ENCODE measurements at regions not wholly inside any gene's neighbourhood (a gene's known extent, or its start where the extent isn't known, plus 50 kb on each side); places are given as distances from the start of the nearest gene placed in this dataset.

DNA sequence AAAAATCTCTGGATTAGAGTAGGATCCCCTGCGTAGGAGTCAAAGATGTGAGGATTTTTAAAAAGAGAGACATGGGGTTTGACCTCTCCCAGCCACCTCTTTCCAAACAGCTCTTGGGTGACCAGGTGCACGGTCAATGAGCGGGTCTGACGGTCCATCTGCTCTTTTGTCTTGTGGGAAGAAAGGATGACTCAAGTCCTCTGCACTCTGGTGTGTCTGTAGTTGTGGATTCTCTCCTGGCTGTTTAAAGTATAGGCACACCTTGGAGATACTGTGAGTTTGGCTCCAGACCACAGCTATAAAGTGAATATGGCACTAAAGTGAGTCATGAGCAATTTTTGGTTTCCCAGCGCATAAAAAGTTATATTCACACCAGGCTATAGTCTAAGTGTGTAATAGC is 209.8 kb downstream of the BMP7 start:
- BruUV-seq (replicated peaks) = no TSS peak
- no peak overlapping the region for H3K4me2 ChIP-seq (ENCODE audit: low read length)
- H3K9me3 ChIP-seq (ENCODE audit: low read length) = no peaks in the 10 kb centered on the region
- no peaks in the 10 kb centered on the region for H3K9me2 ChIP-seq (ENCODE audit: insufficient read depth, low read length)
- no peak overlapping the region for H3K4me3 ChIP-seq (ENCODE audit: low read depth, low read length, poor library complexity, severe bottlenecking)
- CTCF ChIA-PET (ENCODE audit: unreplicated experiment) = no interaction called here
- no peaks in the 10 kb centered on the region for H3K36me3 ChIP-seq (ENCODE audit: insufficient read depth, low read length)
- DNase-seq (ENCODE audit: low spot score) = no peak
- H2AFZ ChIP-seq (ENCODE audit: low read length) = no peak overlapping the region
- TF ChIP-seq, protein P1, sequence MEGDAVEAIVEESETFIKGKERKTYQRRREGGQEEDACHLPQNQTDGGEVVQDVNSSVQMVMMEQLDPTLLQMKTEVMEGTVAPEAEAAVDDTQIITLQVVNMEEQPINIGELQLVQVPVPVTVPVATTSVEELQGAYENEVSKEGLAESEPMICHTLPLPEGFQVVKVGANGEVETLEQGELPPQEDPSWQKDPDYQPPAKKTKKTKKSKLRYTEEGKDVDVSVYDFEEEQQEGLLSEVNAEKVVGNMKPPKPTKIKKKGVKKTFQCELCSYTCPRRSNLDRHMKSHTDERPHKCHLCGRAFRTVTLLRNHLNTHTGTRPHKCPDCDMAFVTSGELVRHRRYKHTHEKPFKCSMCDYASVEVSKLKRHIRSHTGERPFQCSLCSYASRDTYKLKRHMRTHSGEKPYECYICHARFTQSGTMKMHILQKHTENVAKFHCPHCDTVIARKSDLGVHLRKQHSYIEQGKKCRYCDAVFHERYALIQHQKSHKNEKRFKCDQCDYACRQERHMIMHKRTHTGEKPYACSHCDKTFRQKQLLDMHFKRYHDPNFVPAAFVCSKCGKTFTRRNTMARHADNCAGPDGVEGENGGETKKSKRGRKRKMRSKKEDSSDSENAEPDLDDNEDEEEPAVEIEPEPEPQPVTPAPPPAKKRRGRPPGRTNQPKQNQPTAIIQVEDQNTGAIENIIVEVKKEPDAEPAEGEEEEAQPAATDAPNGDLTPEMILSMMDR (conservative IDR thresholded peaks at IDR 0.05; ENCODE audit: low read length) = no peak
- no peak for TF ChIP-seq EZH2phosphoT487 (IDR thresholded peaks at IDR 0.05; ENCODE audit: borderline replicate concordance, low read depth, low read length)
- no peaks in the 10 kb centered on the region for H4K20me1 ChIP-seq (ENCODE audit: insufficient read depth, low read length)
- POLR2A ChIA-PET = no interaction called here
- H3K4me1 ChIP-seq (ENCODE audit: insufficient read depth, low read length, poor library complexity, severe bottlenecking) = peaks cover 9% of the 10 kb centered on the region
- intact Hi-C loops (cut with micrococcal nuclease; ENCODE audit: unreplicated experiment) = no loop called here
- H3K79me2 ChIP-seq (ENCODE audit: insufficient read depth, low read depth, low read length) = no peaks in the 10 kb centered on the region
- no peak overlapping the region for H3K27ac ChIP-seq (ENCODE audit: low read depth, low read length, poor library complexity, severe bottlenecking)

DNA sequence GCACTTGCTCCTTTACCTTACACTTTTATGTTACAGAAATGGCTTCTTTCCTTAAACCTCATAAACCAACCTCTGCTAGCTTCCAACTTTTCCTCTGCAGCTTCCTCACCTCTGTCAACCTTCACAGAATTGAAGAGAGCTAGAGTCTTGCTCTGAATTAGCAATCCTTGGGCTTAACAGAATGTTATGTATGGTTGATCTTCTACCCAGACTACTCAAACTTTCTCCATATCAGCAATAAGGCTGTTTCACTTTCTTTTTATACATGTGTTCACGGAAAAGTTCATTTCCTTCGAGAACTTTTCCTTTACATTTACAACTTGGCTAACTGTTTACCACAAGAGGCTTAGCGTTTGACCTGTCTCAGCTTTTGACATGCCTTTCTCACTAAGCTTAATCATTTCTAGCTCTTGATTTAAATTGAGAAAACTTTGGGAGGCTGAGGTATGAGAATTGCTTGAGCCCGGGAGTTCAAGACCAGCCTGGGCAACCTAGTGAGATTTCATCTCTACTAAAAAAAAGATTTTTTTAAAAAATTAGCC is 207.3 kb downstream of the BMP7 start:
- ChIA-PET POLR2A (interaction anchor here (0.5 to 0.7 kb wide), 2 partner anchors 276 to 1211 kb away, joined by 3 to 4 read pairs; no protein-coding TSS in a partner anchor), CTCF (ENCODE audit: unreplicated experiment) (no interaction called here)
- peaks cover 9% of the 10 kb centered on the region for H3K4me1 ChIP-seq (ENCODE audit: insufficient read depth, low read length, poor library complexity, severe bottlenecking)
- H2AFZ ChIP-seq (ENCODE audit: low read length) = no peak overlapping the region
- intact Hi-C loops (cut with micrococcal nuclease; ENCODE audit: unreplicated experiment) = no loop called here
- BruUV-seq (replicated peaks) = no TSS peak
- no peaks in the 10 kb centered on the region for H3K9me2 ChIP-seq (ENCODE audit: insufficient read depth, low read length)
- H3K36me3 ChIP-seq (ENCODE audit: insufficient read depth, low read length) = no peaks in the 10 kb centered on the region
- no peak overlapping the region for H3K4me3 ChIP-seq (ENCODE audit: low read depth, low read length, poor library complexity, severe bottlenecking)
- no peak for TF ChIP-seq EZH2phosphoT487 (IDR thresholded peaks at IDR 0.05; ENCODE audit: borderline replicate concordance, low read depth, low read length)
- TF ChIP-seq, protein P1 (conservative IDR thresholded peaks at IDR 0.05; ENCODE audit: low read length) = no peak
- H3K4me2 ChIP-seq (ENCODE audit: low read length) = no peak overlapping the region
- no peak overlapping the region for H3K27ac ChIP-seq (ENCODE audit: low read depth, low read length, poor library complexity, severe bottlenecking)
- no peak for DNase-seq (ENCODE audit: low spot score)
- H3K9me3 ChIP-seq (ENCODE audit: low read length) = no peaks in the 10 kb centered on the region
- no peaks in the 10 kb centered on the region for H4K20me1 ChIP-seq (ENCODE audit: insufficient read depth, low read length)
- no peaks in the 10 kb centered on the region for H3K79me2 ChIP-seq (ENCODE audit: insufficient read depth, low read depth, low read length)

DNA sequence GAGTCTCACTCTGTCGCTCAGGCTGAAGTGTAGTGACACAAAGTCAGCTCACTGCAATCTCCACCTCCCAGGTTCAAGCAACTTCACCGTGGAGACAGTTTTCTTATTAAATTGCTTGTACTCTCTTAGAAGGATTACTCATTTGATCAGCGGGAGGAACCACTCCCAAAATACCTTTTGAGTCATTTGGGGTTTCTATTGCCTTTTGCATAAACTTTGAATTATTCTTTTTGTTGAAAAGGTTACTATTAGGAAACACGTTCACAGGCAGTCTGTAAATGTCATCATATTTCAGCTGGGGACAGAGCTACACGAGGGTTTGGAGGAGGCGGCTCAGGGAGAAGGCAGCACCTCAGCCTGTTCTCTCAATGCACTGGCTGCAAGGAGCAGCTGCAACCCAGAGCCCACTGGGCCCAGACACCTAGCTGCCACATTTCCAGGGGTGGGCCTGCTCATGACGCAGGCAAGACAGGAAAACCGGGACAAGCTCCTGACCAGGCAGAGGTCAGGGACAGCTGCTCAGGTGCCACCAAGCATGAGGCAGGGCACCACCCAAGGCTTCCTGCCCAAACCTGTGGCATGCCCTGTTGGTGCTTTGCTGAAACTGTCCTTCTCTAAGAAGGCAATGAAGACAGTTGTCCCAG is 205.9 kb downstream of the BMP7 start:
- DNase-seq (ENCODE audit: low spot score) = no peak
- H4K20me1 ChIP-seq (ENCODE audit: insufficient read depth, low read length) = no peaks in the 10 kb centered on the region
- no peak overlapping the region for H3K4me2 ChIP-seq (ENCODE audit: low read length)
- H3K4me1 ChIP-seq (ENCODE audit: insufficient read depth, low read length, poor library complexity, severe bottlenecking) = peaks cover 3% of the 10 kb centered on the region
- no peaks in the 10 kb centered on the region for H3K79me2 ChIP-seq (ENCODE audit: insufficient read depth, low read depth, low read length)
- no peak overlapping the region for H3K4me3 ChIP-seq (ENCODE audit: low read depth, low read length, poor library complexity, severe bottlenecking)
- ChIA-PET POLR2A (no interaction called here), CTCF (ENCODE audit: unreplicated experiment) (no interaction called here)
- H2AFZ ChIP-seq (ENCODE audit: low read length) = no peak overlapping the region
- no peaks in the 10 kb centered on the region for H3K36me3 ChIP-seq (ENCODE audit: insufficient read depth, low read length)
- H3K9me3 ChIP-seq (ENCODE audit: low read length) = no peaks in the 10 kb centered on the region
- no TSS peak for BruUV-seq (replicated peaks)
- H3K9me2 ChIP-seq (ENCODE audit: insufficient read depth, low read length) = no peaks in the 10 kb centered on the region
- TF ChIP-seq EZH2phosphoT487 (IDR thresholded peaks at IDR 0.05; ENCODE audit: borderline replicate concordance, low read depth, low read length) = no peak
- TF ChIP-seq, protein P1 (conservative IDR thresholded peaks at IDR 0.05; ENCODE audit: low read length) = no peak
- intact Hi-C loops (cut with micrococcal nuclease; ENCODE audit: unreplicated experiment) = no loop called here
- no peak overlapping the region for H3K27ac ChIP-seq (ENCODE audit: low read depth, low read length, poor library complexity, severe bottlenecking)

All from OCI-LY7 (cell line).